Naive thymus-derived CD8-positive, alpha-beta T cell (primary cell): ENCODE measurements at regions not wholly inside any gene's neighbourhood (a gene's known extent, or its start where the extent isn't known, plus 50 kb on each side); places are given as distances from the start of the nearest gene placed in this dataset.
"Not testable (repeated sequence)": the region's sequence is repeated elsewhere in the genome, so short reads cannot be mapped to it uniquely, and the experiment has no call there.

Experiments
- ATAC-seq, 2 donors: fragments of 150-1000 bp; cut with Tn5 transposase in 1 of 2; sonication (Bioruptor Pico), chemical (Tn5 transposase) in 1 of 2; 1 replicate in 1 of 2; 2 replicates in 1 of 2; pipeline ENCODE4 v1.10.0; 2021; ENCODE audit warnings: mild to moderate bottlenecking in 2 of 2, moderate library complexity in 2 of 2
- POLR2A ChIA-PET: fragments of 350-600 bp; sonication (Branson Sonifier 250); formaldehyde crosslinking; loops from one replicate; lab custom pipeline; 2021; ENCODE audit warnings: antibody characterized with exemption; lab: Charles Lee
- DNase-seq, 10 donors: peaks; one replicate each; pipeline versions ENCODE4 v3.0.0 to v3.0.0-alpha.2; 2020 to 2022
- H3K27ac Mint-ChIP-seq, 10 donors: one replicate each; pipeline ENCODE4 v1.8.0; 2020 to 2022; ENCODE audit warnings: mild to moderate bottlenecking in 10 of 10, mixed read lengths in 10 of 10, moderate library complexity in 4 of 10, inconsistent platforms in 1 of 10
- H3K27me3 Mint-ChIP-seq, 5 donors: one replicate each; pipeline ENCODE4 v1.8.0; 2021 to 2022; ENCODE audit warnings: mixed read lengths in 5 of 5
- H3K36me3 Mint-ChIP-seq, 3 donors: one replicate each; pipeline ENCODE4 v1.8.0; 2020 to 2022; ENCODE audit warnings: mixed read lengths in 3 of 3, mild to moderate bottlenecking in 2 of 3, inconsistent platforms in 1 of 3
- H3K4me1 Mint-ChIP-seq, 4 donors: one replicate each; pipeline ENCODE4 v1.8.0; 2021 to 2022; ENCODE audit warnings: mixed read lengths in 4 of 4
- H3K4me3 Mint-ChIP-seq, 10 donors: one replicate each; pipeline ENCODE4 v1.8.0; 2020 to 2022; ENCODE audit warnings: mild to moderate bottlenecking in 10 of 10, mixed read lengths in 10 of 10, moderate library complexity in 6 of 10, inconsistent platforms in 1 of 10
- H3K9me3 Mint-ChIP-seq, 9 donors: one replicate each; pipeline ENCODE4 v1.8.0; 2020 to 2022; ENCODE audit warnings: mixed read lengths in 9 of 9, mild to moderate bottlenecking in 3 of 9, inconsistent platforms in 1 of 9, moderate library complexity in 1 of 9

DNA sequence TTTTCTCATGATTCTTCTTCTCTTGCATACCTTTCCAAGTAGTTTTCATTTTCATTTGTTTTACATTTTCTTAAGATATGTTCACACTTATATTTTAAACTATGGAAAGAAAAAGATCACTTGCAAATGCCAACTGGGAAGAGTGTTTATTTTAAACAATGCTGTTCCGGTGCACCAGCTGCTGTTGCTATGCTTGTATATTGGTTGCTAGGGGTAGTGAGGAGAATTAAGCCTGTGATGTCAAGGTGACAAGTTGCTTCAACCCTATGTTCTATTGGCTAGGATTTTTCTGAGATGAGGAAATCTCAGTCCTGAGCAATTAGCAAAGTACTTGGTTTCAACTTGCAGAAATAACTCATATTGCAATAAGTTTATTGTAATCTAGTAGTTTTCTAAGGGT lies 500.1 kb downstream of the MFSD1 start:
- Mint-ChIP-seq H3K4me1 (no peaks in the 10 kb centered on the region), H3K27ac (no peak overlapping the region), H3K9me3 (peaks cover 0 to 10% (median 2%) of the 10 kb centered on the region in 9 donors), H3K36me3 (no peaks in the 10 kb centered on the region), H3K4me3 (no peak overlapping the region), H3K27me3 (peaks cover 0 to 19% (median 7%) of the 10 kb centered on the region in 5 donors)
- POLR2A ChIA-PET = no interaction called here
- ATAC-seq (no peak), DNase-seq (no peak)

DNA sequence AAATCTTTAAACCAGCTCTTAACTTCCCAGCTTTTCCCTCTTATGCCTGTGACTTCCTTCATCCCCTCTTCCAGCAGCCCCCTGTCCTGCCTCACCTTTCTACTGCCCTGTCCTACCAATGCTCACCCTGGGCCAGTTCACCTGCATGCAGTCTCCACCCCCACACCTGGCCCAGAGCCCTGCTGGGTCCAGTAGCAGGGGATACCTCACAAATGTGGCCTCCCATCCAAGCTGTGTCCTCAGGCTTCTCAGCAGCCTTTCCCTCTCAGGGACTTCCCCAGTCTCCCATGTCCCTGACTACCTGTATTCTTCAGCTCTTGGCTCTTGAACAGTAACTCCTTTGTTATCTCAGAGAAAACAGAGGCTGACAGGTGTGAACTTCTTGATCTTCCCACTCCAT lies 503.2 kb downstream of the MFSD1 start:
- Mint-ChIP-seq H3K36me3 (no peaks in the 10 kb centered on the region), H3K9me3 (peaks cover 0 to 13% (median 1%) of the 10 kb centered on the region in 9 donors)
- ATAC-seq = no peak

DNA sequence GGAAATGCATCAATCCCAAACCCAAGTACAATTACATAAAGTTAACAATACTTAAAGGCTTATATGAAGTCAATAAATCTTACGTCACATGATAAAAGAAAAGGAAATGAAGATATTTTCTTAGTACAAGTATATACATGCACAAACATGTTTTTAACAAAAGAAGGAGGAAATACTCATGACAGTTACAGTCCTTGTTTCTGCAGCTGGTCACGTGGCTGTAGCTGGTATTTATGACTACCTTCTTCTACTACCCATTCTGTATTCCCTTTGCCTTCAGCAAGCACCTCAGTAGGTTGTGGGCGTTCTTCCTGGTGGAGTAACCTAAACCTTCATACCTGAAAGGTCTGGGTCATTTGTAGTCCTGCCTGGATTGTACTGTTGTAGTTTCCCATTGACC lies 514.9 kb downstream of the MFSD1 start:
- H3K27me3 Mint-ChIP-seq, H3K36me3 Mint-ChIP-seq, H3K9me3 Mint-ChIP-seq, H3K4me3 Mint-ChIP-seq, H3K4me1 Mint-ChIP-seq, DNase-seq, H3K27ac Mint-ChIP-seq, POLR2A ChIA-PET, ATAC-seq: not testable (repeated sequence)

More for the DNA sequence above, 503.2 kb downstream of the MFSD1 start:
- Mint-ChIP-seq H3K27me3 (peaks cover 0 to 19% (median 9%) of the 10 kb centered on the region in 5 donors), H3K4me1 (no peaks in the 10 kb centered on the region), H3K4me3 (no peak overlapping the region), H3K27ac (no peak overlapping the region)
- no peak for DNase-seq
- POLR2A ChIA-PET = no interaction called here

DNA sequence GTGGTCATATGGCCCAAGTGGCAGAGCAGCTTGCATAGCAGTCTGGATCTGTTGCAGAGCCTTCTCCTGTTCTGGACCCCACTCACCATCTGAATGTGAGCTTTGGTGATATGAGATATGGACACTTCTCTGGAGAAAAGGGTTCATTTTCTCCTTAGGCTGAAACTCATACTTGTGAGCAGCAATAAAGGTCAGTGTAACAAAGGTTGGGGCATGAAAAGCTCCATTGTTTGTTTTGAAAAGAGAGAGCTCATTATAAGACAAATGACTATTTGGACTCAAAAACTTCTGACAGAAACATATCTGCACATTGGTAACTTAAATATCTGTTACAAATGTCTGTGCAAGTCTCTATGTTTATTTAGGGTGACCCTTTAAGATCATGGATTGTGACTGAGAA lies 517.3 kb downstream of the MFSD1 start:
- H3K27me3 Mint-ChIP-seq = peaks cover 0 to 2% (median 0%) of the 10 kb centered on the region in 5 donors
- POLR2A ChIA-PET = no interaction called here

DNA sequence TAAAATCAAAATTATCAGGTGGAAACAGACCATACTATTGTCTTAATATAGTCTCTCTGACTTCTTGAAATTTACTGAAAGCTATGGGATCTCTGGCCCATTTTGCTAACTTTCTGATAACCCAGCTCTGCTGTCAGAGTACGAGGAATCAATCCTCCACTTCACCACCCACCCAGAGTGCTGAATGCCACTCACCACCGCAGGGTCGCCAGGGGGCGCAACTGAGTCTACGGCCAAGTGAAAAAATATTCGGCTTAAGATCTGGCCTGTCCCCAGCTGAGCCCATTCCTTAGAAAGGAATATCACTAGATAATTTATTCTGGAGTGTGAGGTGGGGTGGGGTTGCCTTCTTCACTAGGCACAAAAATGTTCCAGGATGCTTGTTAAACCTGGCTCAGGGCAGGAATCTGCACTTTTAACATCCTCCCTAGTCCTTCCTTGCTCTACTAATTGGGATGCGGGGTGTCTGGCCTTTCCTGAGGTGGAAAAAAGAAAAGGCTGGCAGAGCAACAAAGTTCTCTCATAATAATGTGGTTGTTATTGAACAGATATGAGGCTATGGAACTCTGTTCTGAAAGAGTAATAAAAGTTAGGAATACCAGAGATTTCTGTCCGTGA lies 520.6 kb downstream of the MFSD1 start:
- no peaks in the 10 kb centered on the region for H3K4me1 Mint-ChIP-seq
- DNase-seq = no peak
- POLR2A ChIA-PET = no interaction called here
- no peak overlapping the region for H3K4me3 Mint-ChIP-seq
- no peak overlapping the region for H3K27ac Mint-ChIP-seq
- no peaks in the 10 kb centered on the region for H3K36me3 Mint-ChIP-seq
- no peak for ATAC-seq
- peaks cover 0 to 4% (median 0%) of the 10 kb centered on the region in 9 donors for H3K9me3 Mint-ChIP-seq
- H3K27me3 Mint-ChIP-seq = peaks cover 0 to 2% (median 0%) of the 10 kb centered on the region in 5 donors

More for the DNA sequence above, 517.3 kb downstream of the MFSD1 start:
- Mint-ChIP-seq H3K9me3 (peaks cover 0 to 4% (median 0%) of the 10 kb centered on the region in 9 donors), H3K36me3 (no peaks in the 10 kb centered on the region), H3K4me1 (no peaks in the 10 kb centered on the region), H3K4me3 (no peak overlapping the region), H3K27ac (no peak overlapping the region)
- DNase-seq = no peak
- no peak for ATAC-seq

DNA sequence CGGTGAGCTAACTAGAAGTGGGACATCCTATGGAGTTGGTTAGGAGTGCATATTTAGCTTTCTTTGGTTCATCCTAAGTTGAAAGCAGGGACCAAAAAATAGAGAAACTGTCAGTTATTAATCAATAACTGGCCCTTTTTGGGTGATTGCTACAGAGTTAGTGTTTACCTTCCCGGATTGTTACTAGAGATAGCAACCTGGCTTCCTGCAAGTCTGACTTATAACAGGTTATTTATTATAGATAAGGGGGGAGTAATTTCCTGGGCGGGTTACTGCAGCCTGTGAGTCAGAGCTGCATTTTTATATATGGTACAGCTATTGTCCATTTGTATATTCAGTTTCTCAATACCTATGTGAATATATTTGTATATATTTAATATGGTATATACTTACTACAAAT lies 522.0 kb downstream of the MFSD1 start:
- Mint-ChIP-seq H3K27ac (no peak overlapping the region), H3K36me3 (no peaks in the 10 kb centered on the region), H3K27me3 (peaks cover 0 to 2% (median 0%) of the 10 kb centered on the region in 5 donors), H3K9me3 (peaks cover 0 to 3% (median 0%) of the 10 kb centered on the region in 9 donors), H3K4me3 (no peak overlapping the region), H3K4me1 (no peaks in the 10 kb centered on the region)
- POLR2A ChIA-PET = no interaction called here
- DNase-seq = no peak
- ATAC-seq = no peak

DNA sequence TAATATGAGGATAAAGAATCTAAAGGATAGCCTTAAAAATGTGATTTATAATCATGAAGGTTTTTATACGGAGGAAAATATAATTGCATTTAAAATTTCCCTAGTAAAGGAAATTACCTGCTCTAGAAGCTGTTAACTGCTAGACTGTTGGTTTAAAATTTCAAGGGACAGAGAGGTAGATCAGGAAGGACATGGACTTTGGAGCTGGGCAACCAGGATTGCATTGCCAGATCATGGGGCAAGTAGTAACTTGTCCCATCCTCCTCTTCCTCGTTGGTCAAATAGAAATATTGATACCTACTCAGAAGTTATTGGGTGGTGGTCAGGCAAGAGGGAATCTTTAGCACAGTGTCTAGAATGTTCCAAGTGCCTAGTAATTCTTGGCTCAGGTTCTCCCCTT lies 525.1 kb downstream of the MFSD1 start:
- POLR2A ChIA-PET = no interaction called here
- no peak overlapping the region for H3K27ac Mint-ChIP-seq
- no peak for DNase-seq
- H3K4me1 Mint-ChIP-seq = no peaks in the 10 kb centered on the region
- ATAC-seq = no peak
- peaks cover 0 to 3% (median 0%) of the 10 kb centered on the region in 5 donors for H3K27me3 Mint-ChIP-seq
- H3K4me3 Mint-ChIP-seq = no peak overlapping the region
- peaks cover 0 to 3% (median 0%) of the 10 kb centered on the region in 9 donors for H3K9me3 Mint-ChIP-seq
- H3K36me3 Mint-ChIP-seq = no peaks in the 10 kb centered on the region

DNA sequence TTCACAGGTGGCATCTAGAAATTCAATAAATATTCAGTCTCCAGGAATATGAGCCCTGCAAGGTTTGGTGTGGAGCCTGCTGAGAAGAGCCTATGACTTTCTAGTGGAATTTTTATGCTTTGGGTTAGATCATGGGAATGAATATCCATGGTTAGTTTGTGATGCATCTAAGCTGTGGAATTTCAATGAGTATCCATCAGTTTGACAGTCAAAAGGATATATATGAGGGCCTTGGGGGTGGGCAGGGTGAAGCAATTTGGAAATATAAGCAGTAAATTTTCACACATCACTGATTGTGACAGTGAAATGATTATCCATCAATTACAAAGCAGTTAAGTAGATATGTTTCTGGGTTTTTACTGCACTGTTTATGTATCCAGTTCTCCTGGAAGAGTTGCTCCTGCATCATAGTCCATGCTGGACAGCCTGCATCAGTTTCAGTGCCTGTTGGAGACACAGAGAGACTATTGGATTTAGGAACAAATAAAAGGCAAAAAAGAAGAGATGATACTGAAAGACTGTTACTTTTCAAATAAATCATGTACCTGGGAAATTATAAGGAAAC lies 530.8 kb downstream of the MFSD1 start:
- Mint-ChIP-seq H3K4me1 (no peaks in the 10 kb centered on the region), H3K4me3 (no peak overlapping the region), H3K36me3 (no peaks in the 10 kb centered on the region), H3K27me3 (peaks cover 0 to 3% (median 0%) of the 10 kb centered on the region in 5 donors), H3K9me3 (peaks cover 0 to 3% (median 0%) of the 10 kb centered on the region in 9 donors), H3K27ac (no peak overlapping the region)
- POLR2A ChIA-PET = no interaction called here
- no peak for DNase-seq
- no peak for ATAC-seq

DNA sequence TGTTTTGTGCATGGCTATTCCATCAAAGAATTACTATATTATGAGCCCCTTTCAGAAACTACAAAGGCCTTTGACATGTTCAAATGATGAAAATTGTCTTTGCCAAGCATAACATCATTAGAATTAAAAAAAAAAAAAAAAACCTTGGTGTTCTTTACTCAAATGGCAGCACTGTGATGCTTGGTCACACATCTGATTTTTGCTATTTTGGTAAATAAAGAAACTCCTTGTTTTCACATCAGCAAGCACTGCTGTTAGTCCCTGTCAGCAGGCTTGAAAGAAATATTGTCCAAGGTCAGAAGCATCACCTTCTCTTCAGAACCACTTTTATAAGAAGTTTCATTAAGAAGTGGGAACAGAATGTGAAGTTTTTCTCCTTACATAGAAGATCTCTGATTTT lies 537.3 kb downstream of the MFSD1 start:
- peaks cover 0 to 4% (median 0%) of the 10 kb centered on the region in 5 donors for H3K27me3 Mint-ChIP-seq
- POLR2A ChIA-PET = no interaction called here
- peaks cover 0 to 11% (median 7%) of the 10 kb centered on the region in 9 donors for H3K9me3 Mint-ChIP-seq
- H3K4me3 Mint-ChIP-seq = no peak overlapping the region
- DNase-seq = no peak
- no peak overlapping the region for H3K27ac Mint-ChIP-seq
- no peaks in the 10 kb centered on the region for H3K4me1 Mint-ChIP-seq
- no peak for ATAC-seq
- H3K36me3 Mint-ChIP-seq = no peaks in the 10 kb centered on the region

DNA sequence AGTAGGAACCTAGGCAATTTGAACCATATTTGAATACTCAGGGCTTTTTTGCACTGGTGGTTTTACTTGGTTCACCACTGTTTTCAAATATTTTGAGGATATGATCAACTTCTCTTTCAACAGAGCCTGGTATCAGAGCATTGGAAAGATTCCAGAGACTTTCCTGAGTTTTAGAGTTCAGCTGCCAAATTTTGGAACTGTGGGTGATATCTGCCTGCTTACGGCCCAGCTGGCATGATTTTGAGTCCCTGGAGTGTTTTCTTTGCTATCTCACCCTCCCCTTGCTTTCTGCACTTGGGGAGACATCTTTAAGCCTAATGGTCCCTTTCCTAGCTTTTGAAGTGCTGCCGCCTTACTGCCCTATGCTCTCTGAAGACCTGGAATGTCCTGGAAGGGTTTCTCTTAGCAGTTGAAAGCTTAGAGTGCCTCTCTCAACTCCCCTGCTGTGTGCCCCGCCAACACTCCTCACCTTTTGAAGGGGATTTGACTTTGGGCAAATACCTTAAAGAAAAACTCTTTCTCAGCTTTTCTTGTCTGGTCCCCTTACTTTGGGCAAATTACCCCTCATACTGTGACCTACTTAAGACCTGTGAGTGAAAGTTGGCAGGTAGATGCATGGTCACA lies 539.1 kb downstream of the MFSD1 start:
- Mint-ChIP-seq H3K9me3 (peaks cover 0 to 14% (median 7%) of the 10 kb centered on the region in 9 donors), H3K4me3 (no peak overlapping the region), H3K27me3 (peaks cover 0 to 4% (median 0%) of the 10 kb centered on the region in 5 donors), H3K27ac (no peak overlapping the region), H3K4me1 (no peaks in the 10 kb centered on the region), H3K36me3 (no peaks in the 10 kb centered on the region)
- ATAC-seq (no peak), DNase-seq (no peak)
- POLR2A ChIA-PET = no interaction called here

DNA sequence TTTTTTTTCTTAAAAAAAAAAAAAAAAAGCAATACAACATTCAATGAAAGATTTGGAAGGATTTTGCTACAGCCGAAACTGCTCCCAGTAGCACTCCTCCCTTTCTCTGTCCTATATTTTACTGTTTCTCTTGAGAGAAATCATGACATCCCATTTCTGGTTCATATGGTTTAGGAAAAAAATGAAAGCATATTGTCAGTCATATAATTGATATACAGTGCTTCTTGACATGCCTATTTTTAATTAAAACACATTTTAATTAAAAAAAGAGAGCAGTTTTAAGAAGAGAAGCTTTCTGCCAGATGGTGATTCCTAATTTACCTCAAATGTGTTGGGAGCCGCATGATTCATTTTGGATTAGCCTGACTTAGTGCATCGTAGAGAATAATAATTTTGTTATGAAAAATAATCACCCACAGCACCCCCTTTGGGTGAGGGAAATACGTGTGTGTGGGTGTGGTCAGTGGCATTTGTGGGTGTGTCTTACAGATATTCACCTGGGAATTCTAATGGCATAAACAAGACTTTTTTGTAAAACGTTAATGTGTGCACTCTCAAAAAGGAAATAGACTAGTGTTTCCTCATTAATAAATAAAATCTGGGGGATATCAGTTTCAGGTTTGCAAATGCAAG lies 544.5 kb downstream of the MFSD1 start:
- Mint-ChIP-seq H3K9me3 (peaks cover 0 to 6% (median 0%) of the 10 kb centered on the region in 9 donors), H3K27me3 (peaks cover 0 to 1% (median 0%) of the 10 kb centered on the region in 5 donors), H3K4me3 (no peak overlapping the region), H3K27ac (no peak overlapping the region), H3K36me3 (no peaks in the 10 kb centered on the region), H3K4me1 (no peaks in the 10 kb centered on the region)
- DNase-seq = no peak
- POLR2A ChIA-PET = no interaction called here
- ATAC-seq = no peak

DNA sequence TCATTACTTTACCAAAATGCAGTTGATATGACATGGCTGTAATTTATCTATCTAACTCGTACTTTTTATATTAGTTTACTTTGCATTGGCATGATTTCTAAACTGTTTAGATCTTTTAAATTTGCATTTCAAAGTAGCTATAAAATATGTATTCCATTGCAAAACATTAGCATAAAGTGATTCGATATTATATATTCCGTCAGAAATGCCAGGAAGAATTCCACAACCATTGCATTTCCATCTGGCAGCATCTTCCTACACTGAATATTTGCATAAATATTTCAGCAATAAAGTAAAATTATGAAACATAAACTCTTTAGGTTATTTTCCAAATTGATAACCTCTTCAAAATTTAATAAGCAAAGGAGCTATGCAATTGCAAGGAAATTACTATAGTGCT lies 546.6 kb downstream of the MFSD1 start:
- Mint-ChIP-seq H3K27me3 (peaks cover 0 to 1% (median 0%) of the 10 kb centered on the region in 5 donors), H3K36me3 (no peaks in the 10 kb centered on the region)

DNA sequence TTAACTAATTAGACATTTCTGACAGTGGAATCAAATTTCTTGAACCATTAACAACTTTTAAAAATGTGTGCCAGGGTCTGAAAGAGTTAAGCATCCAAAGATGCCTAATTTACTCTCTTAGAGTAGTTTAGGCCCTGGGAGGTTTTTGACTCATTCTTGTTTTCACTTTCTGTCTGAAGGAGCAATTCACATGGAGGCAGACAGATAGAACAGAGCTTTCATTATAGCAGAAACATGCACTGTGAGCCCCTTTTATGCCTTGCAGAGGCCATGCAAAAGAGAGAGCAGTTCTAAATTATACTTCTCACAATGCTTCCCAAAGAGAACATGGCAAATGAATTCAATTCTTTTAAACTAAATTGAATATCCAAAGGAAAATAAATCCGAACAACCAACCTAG lies 554.8 kb downstream of the MFSD1 start:
- peaks cover 0 to 3% (median 0%) of the 10 kb centered on the region in 9 donors for H3K9me3 Mint-ChIP-seq

More for the DNA sequence above, 546.6 kb downstream of the MFSD1 start:
- Mint-ChIP-seq H3K9me3 (peaks cover 0 to 4% (median 0%) of the 10 kb centered on the region in 9 donors), H3K4me3 (no peak overlapping the region), H3K27ac (no peak overlapping the region), H3K4me1 (no peaks in the 10 kb centered on the region)
- POLR2A ChIA-PET = no interaction called here
- ATAC-seq = no peak
- DNase-seq = no peak

More for the DNA sequence above, 554.8 kb downstream of the MFSD1 start:
- ATAC-seq = no peak
- H3K27ac Mint-ChIP-seq = no peak overlapping the region
- no peaks in the 10 kb centered on the region for H3K27me3 Mint-ChIP-seq
- no peaks in the 10 kb centered on the region for H3K4me1 Mint-ChIP-seq
- H3K4me3 Mint-ChIP-seq = no peak overlapping the region
- DNase-seq = no peak
- no peaks in the 10 kb centered on the region for H3K36me3 Mint-ChIP-seq
- POLR2A ChIA-PET = no interaction called here
